Breast epithelium (tissue), 4 donors: ENCODE measurements at regions not wholly inside any gene's neighbourhood (a gene's known extent, or its start where the extent isn't known, plus 50 kb on each side); places are given as distances from the start of the nearest gene placed in this dataset.

Experiments used
- DNase-seq, 2 donors: peaks; one replicate each; pipeline ENCODE4 v3.0.0-alpha.2; 2019; ENCODE audit warnings: low spot score in 2 of 2
- H3K27ac ChIP-seq, 2 donors: fragments of 200-600 bp; sonication (generic) in 1 of 2; one replicate each; pipeline ENCODE4 v1.5.1; 2016 to 2019; ENCODE audit warnings: mild to moderate bottlenecking in 1 of 2
- H3K27me3 ChIP-seq, 2 donors: fragments of 200-600 bp; sonication (generic) in 1 of 2; one replicate each; pipeline versions ENCODE4 v1.5.1 to v1.6.0; 2017 to 2019; ENCODE audit warnings: control low read depth in 1 of 2, mild to moderate bottlenecking in 1 of 2
- H3K36me3 ChIP-seq: fragments of 200-600 bp; one replicate; pipeline ENCODE4 v1.5.1; 2019
- H3K4me1 ChIP-seq, 2 donors: fragments of 200-600 bp; sonication (generic); one replicate each; pipeline ENCODE4 v1.5.1; 2016 to 2019; ENCODE audit warnings: control low read depth in 1 of 2
- H3K4me3 ChIP-seq, 3 donors: fragments of 200-600 bp; sonication (generic); 1 replicate in 2 of 3; 2 replicates in 1 of 3; pipeline ENCODE4 v1.5.1; 2016 to 2019; ENCODE audit warnings: mild to moderate bottlenecking in 3 of 3, moderate library complexity in 2 of 3
- H3K9me3 ChIP-seq, 2 donors: fragments of 200-600 bp; sonication (generic) in 1 of 2; one replicate each; pipeline ENCODE4 v1.5.1; 2016 to 2019; ENCODE audit warnings: control low read depth in 1 of 2
- CTCF ChIP-seq, 3 donors: fragments of 450-650 bp; IDR thresholded peaks; one replicate each; pipeline ENCODE4 v1.5.1; 2016 to 2017; ENCODE audit warnings: antibody characterized with exemption in 3 of 3, mild to moderate bottlenecking in 3 of 3, moderate library complexity in 3 of 3
- POLR2A ChIP-seq: fragments of 450-650 bp; IDR thresholded peaks from one replicate; pipeline ENCODE4 v1.6.1; 2016; ENCODE audit warnings: antibody characterized with exemption, mild to moderate bottlenecking, moderate library complexity
- POLR2AphosphoS5 ChIP-seq, 3 donors: sonication (generic); formaldehyde crosslinking; IDR thresholded peaks; one replicate each; pipeline ENCODE4 v1.6.1; 2017; ENCODE audit warnings: antibody characterized with exemption in 3 of 3
- intact Hi-C: fragments of 100-400 bp; cut with DNase I; formaldehyde crosslinking; loops from one replicate; pipeline ENCODE4 v1.15.1; 2023; ENCODE audit warnings: low total_unique reads

GRCh38 chr5:33379757-33380156 lies 61.0 kb upstream of the TARS1 start:
- peaks cover 0 to under 1% of the 10 kb centered on the region in 2 donors for H3K9me3 ChIP-seq
- H3K4me3 ChIP-seq, result no peak overlapping the region
- H3K27ac ChIP-seq, result no peak overlapping the region
- intact Hi-C loops, result no loop called here
- H3K27me3 ChIP-seq, result no peaks in the 10 kb centered on the region
- no peak for DNase-seq
- TF ChIP-seq CTCF (IDR thresholded peaks at IDR 0.05), result no peak
- no peak for TF ChIP-seq POLR2A
- no peak for TF ChIP-seq POLR2AphosphoS5 (IDR thresholded peaks at IDR 0.05)
- H3K4me1 ChIP-seq, result no peaks in the 10 kb centered on the region
- H3K36me3 ChIP-seq, result no peaks in the 10 kb centered on the region

- intact Hi-C loops, result no loop called here
- DNase-seq, result no peak
- H3K27me3 ChIP-seq, result no peaks in the 10 kb centered on the region
- no peak overlapping the region for H3K4me3 ChIP-seq
- H3K36me3 ChIP-seq, result no peaks in the 10 kb centered on the region
- H3K27ac ChIP-seq, result no peak overlapping the region
- H3K4me1 ChIP-seq, result no peaks in the 10 kb centered on the region
- TF ChIP-seq POLR2A (no peak), POLR2AphosphoS5 (IDR thresholded peaks at IDR 0.05) (no peak)
- H3K9me3 ChIP-seq, result peaks cover 5 to 15% of the 10 kb centered on the region in 2 donors
Observed at GRCh38 chr5:33381243-33381642, 59.5 kb upstream of the TARS1 start.
